ENCODE measurements at regions not wholly inside any gene's neighbourhood (a gene's known extent, or its start where the extent isn't known, plus 50 kb on each side); places are given as distances from the start of the nearest gene placed in this dataset.

DNA sequence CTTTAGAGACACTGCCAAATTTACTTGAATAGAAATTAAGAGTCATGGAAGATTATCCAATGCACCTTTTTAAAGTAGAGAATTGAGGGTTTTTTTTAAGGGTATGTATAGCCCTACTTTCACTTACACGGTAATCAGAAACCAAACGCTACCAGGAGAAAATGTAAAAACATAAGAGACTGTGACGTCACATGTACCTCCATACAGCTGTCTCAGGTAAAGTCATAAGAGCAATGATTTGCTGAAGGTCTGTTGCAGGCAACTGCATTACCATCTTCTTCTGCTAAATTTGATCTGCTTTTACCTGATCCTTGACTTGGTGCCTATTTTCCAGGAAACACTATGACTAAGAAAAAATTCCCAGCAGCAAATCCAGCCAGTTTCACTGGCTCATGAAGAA, 478.5 kb upstream of the DDX18 start:
- no peak overlapping the region for H2AFZ ChIP-seq (replicated peaks; ENCODE audit: low read length, poor library complexity)
- ChIA-PET CTCF (interaction anchor here (0.6 kb wide), 2 partner anchors 51 to 773 kb away, joined by 3 to 4 read pairs; no protein-coding TSS in a partner anchor), POLR2A (ENCODE audit: unreplicated experiment) (no interaction called here)
- H4K8ac ChIP-seq (ENCODE audit: low read depth in 2 of 2, low read length in 2 of 2): no peak overlapping the region
- no peak overlapping the region for H2AK9ac ChIP-seq (replicated peaks; ENCODE audit: low read depth, low read length, poor library complexity)
- TF ChIP-seq SMC3 (IDR thresholded peaks at IDR 0.05; ENCODE audit: low read depth, low read length) (no peak), MAZ (IDR thresholded peaks at IDR 0.05; ENCODE audit: borderline replicate concordance, low read depth, low read length) (no peak), RAD21 (IDR thresholded peaks at IDR 0.05; ENCODE audit: low read length) (no peak), FOS (IDR thresholded peaks at IDR 0.05; ENCODE audit: low read depth, low read length) (no peak), POLR2A (IDR thresholded peaks at IDR 0.05; ENCODE audit: low read depth, low read length) (no peak), MXI1 (IDR thresholded peaks at IDR 0.05; ENCODE audit: borderline replicate concordance, low read depth, low read length) (no peak), CEBPB (IDR thresholded peaks at IDR 0.05; ENCODE audit: low read depth, low read length) (no peak), MAFK (IDR thresholded peaks at IDR 0.05; ENCODE audit: low read depth, low read length) (no peak), CHD1 (IDR thresholded peaks at IDR 0.05; ENCODE audit: low read depth, low read length) (no peak), RCOR1 (IDR thresholded peaks at IDR 0.05; ENCODE audit: insufficient replicate concordance, low read length) (no peak), RFX5 (IDR thresholded peaks at IDR 0.05; ENCODE audit: low read depth, low read length) (no peak), BHLHE40 (IDR thresholded peaks at IDR 0.05; ENCODE audit: low read depth, low read length) (no peak), NFE2L2 (IDR thresholded peaks at IDR 0.05; ENCODE audit: low read depth, low read length) (no peak)
- TF ChIP-seq, protein P1, sequence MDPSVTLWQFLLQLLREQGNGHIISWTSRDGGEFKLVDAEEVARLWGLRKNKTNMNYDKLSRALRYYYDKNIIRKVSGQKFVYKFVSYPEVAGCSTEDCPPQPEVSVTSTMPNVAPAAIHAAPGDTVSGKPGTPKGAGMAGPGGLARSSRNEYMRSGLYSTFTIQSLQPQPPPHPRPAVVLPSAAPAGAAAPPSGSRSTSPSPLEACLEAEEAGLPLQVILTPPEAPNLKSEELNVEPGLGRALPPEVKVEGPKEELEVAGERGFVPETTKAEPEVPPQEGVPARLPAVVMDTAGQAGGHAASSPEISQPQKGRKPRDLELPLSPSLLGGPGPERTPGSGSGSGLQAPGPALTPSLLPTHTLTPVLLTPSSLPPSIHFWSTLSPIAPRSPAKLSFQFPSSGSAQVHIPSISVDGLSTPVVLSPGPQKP (IDR thresholded peaks at IDR 0.05; ENCODE audit: borderline replicate concordance, low read depth, low read length): no peak
- TF ChIP-seq, protein P2, sequence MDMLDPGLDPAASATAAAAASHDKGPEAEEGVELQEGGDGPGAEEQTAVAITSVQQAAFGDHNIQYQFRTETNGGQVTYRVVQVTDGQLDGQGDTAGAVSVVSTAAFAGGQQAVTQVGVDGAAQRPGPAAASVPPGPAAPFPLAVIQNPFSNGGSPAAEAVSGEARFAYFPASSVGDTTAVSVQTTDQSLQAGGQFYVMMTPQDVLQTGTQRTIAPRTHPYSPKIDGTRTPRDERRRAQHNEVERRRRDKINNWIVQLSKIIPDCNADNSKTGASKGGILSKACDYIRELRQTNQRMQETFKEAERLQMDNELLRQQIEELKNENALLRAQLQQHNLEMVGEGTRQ (IDR thresholded peaks at IDR 0.05; ENCODE audit: low read depth, low read length): no peak
- TF ChIP-seq, protein P3, sequence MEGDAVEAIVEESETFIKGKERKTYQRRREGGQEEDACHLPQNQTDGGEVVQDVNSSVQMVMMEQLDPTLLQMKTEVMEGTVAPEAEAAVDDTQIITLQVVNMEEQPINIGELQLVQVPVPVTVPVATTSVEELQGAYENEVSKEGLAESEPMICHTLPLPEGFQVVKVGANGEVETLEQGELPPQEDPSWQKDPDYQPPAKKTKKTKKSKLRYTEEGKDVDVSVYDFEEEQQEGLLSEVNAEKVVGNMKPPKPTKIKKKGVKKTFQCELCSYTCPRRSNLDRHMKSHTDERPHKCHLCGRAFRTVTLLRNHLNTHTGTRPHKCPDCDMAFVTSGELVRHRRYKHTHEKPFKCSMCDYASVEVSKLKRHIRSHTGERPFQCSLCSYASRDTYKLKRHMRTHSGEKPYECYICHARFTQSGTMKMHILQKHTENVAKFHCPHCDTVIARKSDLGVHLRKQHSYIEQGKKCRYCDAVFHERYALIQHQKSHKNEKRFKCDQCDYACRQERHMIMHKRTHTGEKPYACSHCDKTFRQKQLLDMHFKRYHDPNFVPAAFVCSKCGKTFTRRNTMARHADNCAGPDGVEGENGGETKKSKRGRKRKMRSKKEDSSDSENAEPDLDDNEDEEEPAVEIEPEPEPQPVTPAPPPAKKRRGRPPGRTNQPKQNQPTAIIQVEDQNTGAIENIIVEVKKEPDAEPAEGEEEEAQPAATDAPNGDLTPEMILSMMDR (conservative IDR thresholded peaks at IDR 0.05; ENCODE audit: low read depth, low read length): no peak
- H3K4me2 ChIP-seq (ENCODE audit: low read depth, low read length): no peak overlapping the region
- H2BK5ac ChIP-seq (ENCODE audit: low read depth, low read length, poor library complexity, severe bottlenecking): no peak overlapping the region
- H3K56ac ChIP-seq (ENCODE audit: extremely low read depth, insufficient read depth, low read length): no peak overlapping the region
- dilution Hi-C loops (cut with HindIII; ENCODE audit: low sequenced_read_pairs, unreplicated experiment) (no loop called here), in situ Hi-C loops (cut with MboI; ENCODE audit: low sequenced_read_pairs) (no loop called here), intact Hi-C loops (cut with micrococcal nuclease) (no loop called here)
- DNase-seq: no peak
- no peak overlapping the region for H3K14ac ChIP-seq (replicated peaks; ENCODE audit: low read depth, low read length)
- H2BK20ac ChIP-seq (ENCODE audit: low read depth, low read length): no peak overlapping the region
- no peak overlapping the region for H3K4ac ChIP-seq (ENCODE audit: low read depth, low read length)
- no peak overlapping the region for H3K4me3 ChIP-seq (ENCODE audit: insufficient read depth, low read depth, low read length)
- H4K91ac ChIP-seq (ENCODE audit: insufficient read depth, low read depth, low read length): no peak overlapping the region
- H3K18ac ChIP-seq (ENCODE audit: low read depth, low read length): no peak overlapping the region
- H3K79me1 ChIP-seq (ENCODE audit: low read depth in 1 of 2, low read length in 2 of 2): no peaks in the 10 kb centered on the region
- H3K27ac ChIP-seq (ENCODE audit: insufficient read depth, low read length): no peak overlapping the region
- no peak overlapping the region for H3K23ac ChIP-seq (ENCODE audit: low read depth, low read length)
- BruUV-seq (replicated peaks): no TSS peak
- H2BK15ac ChIP-seq (ENCODE audit: low read depth, low read length): no peak overlapping the region
- no CpG with 5 or more reads among the region's 3 CpGs for WGBS, 2 experiments (ENCODE audit: extremely low coverage in 2 of 2, insufficient read length in 1 of 2)
- no peak overlapping the region for H4K5ac ChIP-seq (ENCODE audit: low read depth, low read length)
- ATAC-seq (ENCODE audit: low read depth): no peak
- no peaks in the 10 kb centered on the region for H4K20me1 ChIP-seq (ENCODE audit: insufficient read depth, low read length)
- H3K4me1 ChIP-seq (ENCODE audit: control insufficient read depth, insufficient read depth, low read length): no peaks in the 10 kb centered on the region
- H3K9me1 ChIP-seq (ENCODE audit: insufficient read depth, low read length): no peaks in the 10 kb centered on the region
- no peak overlapping the region for H3K9ac ChIP-seq (ENCODE audit: low read depth, low read length)
- no peaks in the 10 kb centered on the region for H3K27me3 ChIP-seq (ENCODE audit: control insufficient read depth, insufficient read depth, low read length)
- peaks cover 3% of the 10 kb centered on the region; the same call in 1 of the 2 replicates for H3K9me3 ChIP-seq (ENCODE audit: control insufficient read depth, insufficient read depth, low read length)
- no peak overlapping the region for H2AK5ac ChIP-seq (ENCODE audit: low read depth, low read length)
- no peaks in the 10 kb centered on the region for H3K36me3 ChIP-seq (ENCODE audit: control insufficient read depth, insufficient read depth, low read length)
- no peak overlapping the region for H2BK120ac ChIP-seq (ENCODE audit: low read depth, low read length)
